BLaER1 (cell line): ENCODE measurements at regions not wholly inside any gene's neighbourhood (a gene's known extent, or its start where the extent isn't known, plus 50 kb on each side); places are given as distances from the start of the nearest gene placed in this dataset.

Experiments
- H3K27ac ChIP-seq: shearing (Covaris generic); formaldehyde crosslinking; 2 replicates; pipeline ENCODE4 v1.8.1; 2022
- H3K27me3 ChIP-seq: shearing (Covaris generic); formaldehyde crosslinking; 2 replicates; pipeline ENCODE4 v1.8.1; 2022
- H3K36me3 ChIP-seq: shearing (Covaris generic); formaldehyde crosslinking; 2 replicates; pipeline ENCODE4 v1.8.1; 2022
- H3K4me1 ChIP-seq: shearing (Covaris generic); formaldehyde crosslinking; 2 replicates; pipeline ENCODE4 v1.8.1; 2022
- H3K4me2 ChIP-seq: shearing (Covaris generic); formaldehyde crosslinking; 2 replicates; pipeline ENCODE4 v1.8.1; 2022
- H3K4me3 ChIP-seq: shearing (Covaris generic); formaldehyde crosslinking; 2 replicates; pipeline ENCODE4 v1.8.1; 2022
- H3K9ac ChIP-seq: shearing (Covaris generic); formaldehyde crosslinking; 2 replicates; pipeline ENCODE4 v1.8.1; 2022
- H3K9me3 ChIP-seq: shearing (Covaris generic); formaldehyde crosslinking; 2 replicates; pipeline ENCODE4 v1.8.1; 2022
- H4K20me1 ChIP-seq: shearing (Covaris generic); formaldehyde crosslinking; 2 replicates; pipeline ENCODE4 v1.8.1; 2022
- Cebpa-rat ChIP-seq: shearing (Covaris generic); IDR thresholded peaks from 2 replicates; pipeline ENCODE4 v1.8.1; 2022

GRCh38 chr13:80413611-80414010 lies 72.7 kb upstream of the SPRY2 start:
- peaks cover 36% of the 10 kb centered on the region for H3K9me3 ChIP-seq
- peaks cover 14% of the 10 kb centered on the region for H3K4me1 ChIP-seq
- no peak overlapping the region for H3K27ac ChIP-seq
- TF ChIP-seq Cebpa-rat: no peak
- H3K9ac ChIP-seq: no peak overlapping the region
- H3K36me3 ChIP-seq: no peaks in the 10 kb centered on the region
- H3K27me3 ChIP-seq: no peaks in the 10 kb centered on the region
- no peaks in the 10 kb centered on the region for H4K20me1 ChIP-seq
- H3K4me2 ChIP-seq: peak overlapping the region; percentile 21
- H3K4me3 ChIP-seq: no peak overlapping the region

GRCh38 chr13:80408270-80408669 lies 67.3 kb upstream of the SPRY2 start:
- Histone ChIP-seq H3K4me3 (no peak overlapping the region), H3K27me3 (no peaks in the 10 kb centered on the region), H3K36me3 (no peaks in the 10 kb centered on the region), H3K27ac (no peak overlapping the region; the same call in 1 of the 2 replicates), H3K9me3 (peaks cover 40% of the 10 kb centered on the region), H3K4me1 (peaks cover 22% of the 10 kb centered on the region), H3K9ac (no peak overlapping the region), H3K4me2 (peak overlapping the region; percentile 53), H4K20me1 (no peaks in the 10 kb centered on the region)
- no peak for TF ChIP-seq Cebpa-rat

GRCh38 chr13:80400865-80401426 lies 60.0 kb upstream of the SPRY2 start:
- H3K9me3 ChIP-seq: peaks cover 47% of the 10 kb centered on the region
- H3K27ac ChIP-seq: peak overlapping the region; percentile 74
- H3K4me2 ChIP-seq: peak overlapping the region; percentile 74
- no peak overlapping the region for H3K4me3 ChIP-seq
- H4K20me1 ChIP-seq: no peaks in the 10 kb centered on the region
- H3K4me1 ChIP-seq: peaks cover 49% of the 10 kb centered on the region
- no peaks in the 10 kb centered on the region for H3K36me3 ChIP-seq
- peak overlapping the region; percentile 48; the same call in 1 of the 2 replicates for H3K9ac ChIP-seq
- H3K27me3 ChIP-seq: no peaks in the 10 kb centered on the region
- TF ChIP-seq Cebpa-rat: no peak

- H3K4me2 ChIP-seq: peak overlapping the region; percentile 74
- peak overlapping the region; percentile 48; the same call in 1 of the 2 replicates for H3K9ac ChIP-seq
- no peak for TF ChIP-seq Cebpa-rat
- H3K4me3 ChIP-seq: 0 out of 2 replicates have a peak overlapping the region, but pooled peaks have one; percentile 32
- peaks cover 44% of the 10 kb centered on the region for H3K9me3 ChIP-seq
- H3K27me3 ChIP-seq: no peaks in the 10 kb centered on the region
- peak overlapping the region; percentile 74 for H3K27ac ChIP-seq
- H3K36me3 ChIP-seq: no peaks in the 10 kb centered on the region
- peaks cover 49% of the 10 kb centered on the region for H3K4me1 ChIP-seq
- H4K20me1 ChIP-seq: no peaks in the 10 kb centered on the region
Measured at GRCh38 chr13:80400164-80400864, 59.4 kb upstream of the SPRY2 start.

GRCh38 chr13:80399340-80400163 lies 58.6 kb upstream of the SPRY2 start:
- no peaks in the 10 kb centered on the region for H3K27me3 ChIP-seq
- peaks cover 43% of the 10 kb centered on the region for H3K9me3 ChIP-seq
- no peak for TF ChIP-seq Cebpa-rat
- peak overlapping the region; percentile 45; the same call in 1 of the 2 replicates for H3K9ac ChIP-seq
- peak overlapping the region; percentile 74 for H3K27ac ChIP-seq
- peak overlapping the region; percentile 32; the same call in 1 of the 2 replicates for H3K4me3 ChIP-seq
- H3K4me2 ChIP-seq: peak overlapping the region; percentile 74
- H4K20me1 ChIP-seq: no peaks in the 10 kb centered on the region
- no peaks in the 10 kb centered on the region for H3K36me3 ChIP-seq
- H3K4me1 ChIP-seq: peaks cover 49% of the 10 kb centered on the region
